ENCODE measurements at regions not wholly inside any gene's neighbourhood (a gene's known extent, or its start where the extent isn't known, plus 50 kb on each side); places are given as distances from the start of the nearest gene placed in this dataset.

DNA sequence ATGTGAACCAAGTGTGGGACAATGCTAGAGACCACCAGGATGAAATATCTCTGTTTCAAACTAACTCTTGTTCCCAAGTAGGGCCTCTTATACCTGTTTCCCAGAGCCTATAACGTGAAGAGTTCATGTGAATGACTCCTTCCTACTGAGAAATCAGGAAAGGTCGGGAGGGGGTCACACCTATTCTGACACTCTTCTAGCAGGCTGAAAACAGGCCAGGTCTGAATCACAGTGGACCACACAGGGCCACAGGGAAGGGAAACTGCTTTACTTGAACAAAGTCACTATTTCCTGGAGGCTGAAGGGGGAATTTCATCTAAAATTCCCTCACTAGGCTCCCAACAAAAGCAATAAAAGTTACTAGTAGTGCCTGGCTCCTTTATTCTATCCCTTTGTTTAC, 88.4 kb upstream of the BMP2 start:
- Histone ChIP-seq H3K27me3 (ENCODE audit: control insufficient read depth, insufficient read depth, low read length) (no peaks in the 10 kb centered on the region), H3K9me3 (ENCODE audit: control insufficient read depth in 2 of 3, insufficient read depth in 1 of 3, low read length in 3 of 3) (no peaks in the 10 kb centered on the region), H3K4me3 (ENCODE audit: low read length in 3 of 3) (no peak overlapping the region), H3K4me1 (ENCODE audit: control insufficient read depth in 2 of 3, insufficient read depth in 2 of 3, low read depth in 1 of 3, low read length in 3 of 3) (no peaks in the 10 kb centered on the region), H3K27ac (ENCODE audit: low read depth in 2 of 2, low read length in 2 of 2) (no peak overlapping the region), H3K36me3 (ENCODE audit: control insufficient read depth in 2 of 3, insufficient read depth in 3 of 3, low read length in 3 of 3) (no peaks in the 10 kb centered on the region), H3K9ac (ENCODE audit: low read length in 3 of 3) (no peak overlapping the region)
- intact Hi-C loops (cut with DNase I), result no loop called here
- DNase-seq, result no peak
- no peak for TF ChIP-seq CTCF (IDR thresholded peaks at IDR 0.05; ENCODE audit: borderline replicate concordance, extremely low read depth, insufficient read depth)
- no peak for FAIRE-seq

GRCh38 chr20:6678101-6678500, 89.4 kb upstream of the BMP2 start:
- H3K27me3 ChIP-seq (ENCODE audit: control insufficient read depth, insufficient read depth, low read length), result no peaks in the 10 kb centered on the region
- H3K9me3 ChIP-seq (ENCODE audit: control insufficient read depth in 2 of 3, insufficient read depth in 1 of 3, low read length in 3 of 3), result no peaks in the 10 kb centered on the region
- TF ChIP-seq CTCF (IDR thresholded peaks at IDR 0.05; ENCODE audit: borderline replicate concordance, extremely low read depth, insufficient read depth), result no peak
- H3K36me3 ChIP-seq (ENCODE audit: control insufficient read depth in 2 of 3, insufficient read depth in 3 of 3, low read length in 3 of 3), result no peaks in the 10 kb centered on the region
- FAIRE-seq (no peak), DNase-seq (no peak)
- intact Hi-C loops (cut with DNase I), result no loop called here
- no peak overlapping the region for H3K27ac ChIP-seq (ENCODE audit: low read depth in 2 of 2, low read length in 2 of 2)
- H3K4me3 ChIP-seq (ENCODE audit: low read length in 3 of 3), result no peak overlapping the region
- H3K9ac ChIP-seq (ENCODE audit: low read length in 3 of 3), result no peak overlapping the region
- no peaks in the 10 kb centered on the region for H3K4me1 ChIP-seq (ENCODE audit: control insufficient read depth in 2 of 3, insufficient read depth in 2 of 3, low read depth in 1 of 3, low read length in 3 of 3)

GRCh38 chr20:6674831-6675230, 92.7 kb upstream of the BMP2 start:
- TF ChIP-seq CTCF (IDR thresholded peaks at IDR 0.05; ENCODE audit: borderline replicate concordance, extremely low read depth, insufficient read depth), result no peak
- no peak for FAIRE-seq
- H3K27ac ChIP-seq (ENCODE audit: low read depth in 2 of 2, low read length in 2 of 2), result no peak overlapping the region
- H3K4me1 ChIP-seq (ENCODE audit: control insufficient read depth in 2 of 3, insufficient read depth in 2 of 3, low read depth in 1 of 3, low read length in 3 of 3), result no peaks in the 10 kb centered on the region
- no peaks in the 10 kb centered on the region for H3K27me3 ChIP-seq (ENCODE audit: control insufficient read depth, insufficient read depth, low read length)
- H3K9me3 ChIP-seq (ENCODE audit: control insufficient read depth in 2 of 3, insufficient read depth in 1 of 3, low read length in 3 of 3), result no peaks in the 10 kb centered on the region
- H3K36me3 ChIP-seq (ENCODE audit: control insufficient read depth in 2 of 3, insufficient read depth in 3 of 3, low read length in 3 of 3), result no peaks in the 10 kb centered on the region
- no peak for DNase-seq
- intact Hi-C loops (cut with DNase I), result no loop called here
- no peak overlapping the region for H3K9ac ChIP-seq (ENCODE audit: low read length in 3 of 3)
- no peak overlapping the region for H3K4me3 ChIP-seq (ENCODE audit: low read length in 3 of 3)

DNA sequence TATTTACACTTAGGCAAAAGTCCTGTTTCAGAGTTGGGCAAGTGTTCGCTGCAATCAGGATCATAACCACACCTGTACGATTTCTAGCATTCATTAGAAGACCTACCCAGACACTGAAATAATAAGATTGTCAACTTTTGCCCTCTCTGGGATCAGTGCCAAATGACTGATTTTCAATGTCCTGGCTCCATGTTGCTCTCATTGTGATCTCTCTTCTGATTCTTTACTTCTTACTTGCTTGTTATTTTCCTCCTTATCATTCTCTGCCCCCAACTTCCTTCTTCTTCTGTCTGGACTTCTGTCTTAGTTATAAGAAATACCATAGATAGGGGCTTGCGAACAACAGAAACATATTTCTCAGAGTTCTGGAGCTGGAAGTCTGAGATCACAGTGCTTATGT, 94.4 kb upstream of the BMP2 start:
- intact Hi-C loops (cut with DNase I), result no loop called here
- H3K4me3 ChIP-seq (ENCODE audit: low read length in 3 of 3), result no peak overlapping the region
- no peaks in the 10 kb centered on the region for H3K4me1 ChIP-seq (ENCODE audit: control insufficient read depth in 2 of 3, insufficient read depth in 2 of 3, low read depth in 1 of 3, low read length in 3 of 3)
- H3K9me3 ChIP-seq (ENCODE audit: control insufficient read depth in 2 of 3, insufficient read depth in 1 of 3, low read length in 3 of 3), result no peaks in the 10 kb centered on the region
- no peak overlapping the region for H3K27ac ChIP-seq (ENCODE audit: low read depth in 2 of 2, low read length in 2 of 2)
- H3K27me3 ChIP-seq (ENCODE audit: control insufficient read depth, insufficient read depth, low read length), result no peaks in the 10 kb centered on the region
- DNase-seq (no peak), FAIRE-seq (no peak)
- no peak for TF ChIP-seq CTCF (IDR thresholded peaks at IDR 0.05; ENCODE audit: borderline replicate concordance, extremely low read depth, insufficient read depth)
- no peak overlapping the region for H3K9ac ChIP-seq (ENCODE audit: low read length in 3 of 3)
- H3K36me3 ChIP-seq (ENCODE audit: control insufficient read depth in 2 of 3, insufficient read depth in 3 of 3, low read length in 3 of 3), result no peaks in the 10 kb centered on the region
